HG03139 (cell line): ENCODE measurements at regions not wholly inside any gene's neighbourhood (a gene's known extent, or its start where the extent isn't known, plus 50 kb on each side); places are given as distances from the start of the nearest gene placed in this dataset.
A peak's percentile ranks its signal among the peaks of the same experiment; 100 is the strongest.

Experiments
- ATAC-seq: cut with Tn5 transposase; IDR thresholded peaks from one replicate; pipeline ENCODE4 v1.9.1; 2021; ENCODE audit not compliant: unreplicated experiment

DNA sequence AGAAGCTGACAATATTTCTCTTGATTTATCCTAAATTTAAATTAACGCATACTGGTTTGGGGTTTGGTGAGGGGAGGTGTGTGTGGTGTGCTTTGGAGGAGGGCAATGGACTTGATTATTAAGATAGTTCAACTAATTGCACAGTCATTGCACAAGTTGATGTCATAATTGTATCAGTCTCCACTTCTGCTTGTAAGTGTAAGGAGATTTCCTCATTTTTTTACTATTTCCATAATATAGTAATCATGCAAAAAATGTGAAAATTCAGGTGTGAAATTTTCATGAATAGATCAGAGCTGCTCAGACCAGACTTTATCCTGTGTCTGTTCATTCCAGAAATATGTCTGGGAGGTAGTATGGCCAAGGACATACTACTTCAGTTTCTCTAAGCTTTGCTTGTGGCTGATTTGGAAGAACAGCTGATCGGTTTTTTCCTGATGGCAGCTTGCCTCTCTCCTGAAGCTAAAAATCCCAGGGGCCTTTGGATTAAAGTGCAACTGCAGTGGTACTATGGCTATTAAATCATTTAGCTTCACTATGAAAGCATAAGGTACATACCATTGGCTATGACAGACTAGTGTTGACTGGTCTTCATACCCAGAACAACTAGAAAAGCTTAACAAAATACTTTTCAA lies 201.8 kb upstream of the MIR17HG start:
- no peak for ATAC-seq

GRCh38 chr13:91146601-91147000 lies 200.9 kb upstream of the MIR17HG start:
- ATAC-seq: no peak

GRCh38 chr13:91148098-91148497 lies 199.4 kb upstream of the MIR17HG start:
- no peak for ATAC-seq

- ATAC-seq: no peak
These were observed 195.6 kb upstream of the MIR17HG start for GRCh38 chr13:91151921-91152320.

DNA sequence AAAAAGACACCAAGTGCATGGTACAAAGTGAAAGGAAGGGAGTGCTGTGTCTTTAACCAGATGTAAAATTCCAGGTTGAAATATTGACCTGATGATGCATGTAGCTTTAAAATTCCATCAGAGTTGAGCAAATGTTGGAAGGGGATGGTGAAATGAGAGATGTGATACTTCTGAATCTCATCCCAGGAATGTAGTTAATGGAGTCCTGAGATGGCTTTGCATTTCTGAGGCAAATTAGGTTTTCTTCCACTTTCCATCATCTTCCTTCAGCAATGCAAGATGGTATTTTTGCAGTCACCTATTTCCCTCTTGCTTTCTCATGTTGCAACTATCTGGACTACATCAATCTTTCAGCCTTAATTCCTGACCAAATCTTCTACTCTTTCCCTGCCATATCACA lies 194.1 kb upstream of the MIR17HG start:
- ATAC-seq: no peak

DNA sequence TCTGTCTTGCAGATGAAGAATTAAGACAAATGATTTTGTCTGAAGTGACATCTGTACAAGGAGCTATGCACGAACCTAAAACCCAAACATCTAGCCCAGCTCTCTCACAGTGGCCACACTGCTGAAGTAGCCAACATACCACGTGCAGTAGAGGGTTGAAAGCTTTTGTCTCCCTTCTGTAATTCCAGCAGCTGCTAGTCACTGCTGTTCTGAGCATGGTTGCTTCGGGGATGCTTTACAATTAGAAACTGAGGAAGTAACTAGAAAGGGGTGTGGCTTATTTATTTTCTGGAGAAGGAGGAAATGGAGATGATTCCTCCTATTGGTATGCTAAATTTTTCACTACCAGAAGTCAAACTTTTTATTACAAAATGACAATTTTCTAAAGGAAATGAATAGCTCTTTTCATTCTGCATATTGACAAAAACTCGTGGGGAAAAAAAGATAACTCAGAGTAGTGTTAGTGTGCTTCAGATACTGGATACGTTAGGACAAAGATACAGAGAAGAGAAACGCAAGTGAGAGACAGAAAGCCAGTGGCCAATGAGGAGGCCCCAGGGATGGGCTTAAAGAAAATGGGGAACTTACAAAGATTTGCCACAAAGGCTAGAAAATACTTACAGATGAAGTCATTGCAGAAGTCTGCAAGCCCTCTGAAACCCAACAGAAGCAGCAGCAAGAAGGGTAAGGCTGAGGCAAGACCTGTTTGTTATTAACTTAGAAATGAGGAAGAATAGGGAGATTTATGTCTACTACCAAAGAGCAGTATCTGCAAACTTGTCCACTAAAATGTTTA lies 192.7 kb upstream of the MIR17HG start:
- peak; percentile 85 for ATAC-seq

DNA sequence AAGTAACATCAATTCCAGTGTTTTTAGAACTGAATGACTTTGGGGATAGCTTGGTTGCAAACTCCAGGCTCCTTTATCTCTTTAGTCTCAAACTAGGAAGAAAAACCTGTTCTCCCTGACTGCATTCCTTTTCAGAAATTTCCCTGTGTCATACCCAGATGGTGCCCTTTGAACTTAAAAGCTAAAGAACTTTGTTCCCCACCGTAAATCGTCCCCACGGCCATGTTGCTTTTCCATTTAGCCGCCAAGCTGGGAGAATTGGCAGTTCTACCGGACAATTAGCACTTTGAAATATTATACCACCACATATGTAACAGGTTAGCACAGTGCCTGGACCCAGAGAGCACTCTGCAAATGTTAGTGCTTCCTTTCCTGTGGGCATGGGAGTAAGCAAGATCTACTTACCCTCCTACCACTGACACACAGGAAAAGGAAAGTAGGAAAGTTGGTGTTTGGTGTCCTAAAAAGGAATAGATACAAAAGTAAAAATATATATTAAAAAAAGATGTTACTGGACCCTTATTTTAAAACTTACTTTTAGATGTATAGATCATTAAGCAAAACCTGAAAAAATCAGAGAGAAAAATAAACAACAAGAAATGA lies 191.9 kb upstream of the MIR17HG start:
- no peak for ATAC-seq

DNA sequence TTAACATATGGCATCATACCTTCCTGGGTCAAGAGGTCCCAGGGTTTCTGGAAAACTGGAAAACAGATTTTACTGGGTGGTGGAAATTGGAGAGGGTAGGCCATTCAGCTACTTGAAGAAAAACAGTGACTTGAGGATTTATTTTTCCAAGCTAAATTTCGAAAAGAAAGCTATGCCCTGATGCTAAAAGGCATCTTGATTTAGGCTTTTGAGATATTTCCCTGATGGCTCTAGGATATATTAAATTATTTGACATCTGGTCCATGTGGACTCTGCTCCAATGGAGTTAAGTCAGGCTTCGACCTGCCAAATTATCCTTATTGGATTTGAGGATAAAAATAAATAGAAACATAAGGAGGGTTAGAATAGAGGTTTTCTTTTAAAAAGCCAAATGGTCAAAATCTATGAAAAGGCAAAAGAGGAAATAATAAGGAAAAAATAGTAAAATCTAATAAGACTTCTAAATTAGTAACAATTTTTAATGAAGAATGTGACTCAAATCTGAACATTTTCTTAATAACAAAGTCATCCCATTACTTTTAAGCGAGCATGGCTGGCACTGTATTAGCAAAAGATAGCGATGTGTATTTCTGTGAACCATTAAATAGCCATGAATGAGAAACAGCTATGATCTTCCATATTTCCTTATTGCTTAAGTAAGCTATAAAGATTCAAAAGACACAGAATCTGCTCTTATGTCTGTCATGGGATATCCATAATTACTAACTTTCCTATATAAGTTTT lies 190.0 kb upstream of the MIR17HG start:
- ATAC-seq: no peak

DNA sequence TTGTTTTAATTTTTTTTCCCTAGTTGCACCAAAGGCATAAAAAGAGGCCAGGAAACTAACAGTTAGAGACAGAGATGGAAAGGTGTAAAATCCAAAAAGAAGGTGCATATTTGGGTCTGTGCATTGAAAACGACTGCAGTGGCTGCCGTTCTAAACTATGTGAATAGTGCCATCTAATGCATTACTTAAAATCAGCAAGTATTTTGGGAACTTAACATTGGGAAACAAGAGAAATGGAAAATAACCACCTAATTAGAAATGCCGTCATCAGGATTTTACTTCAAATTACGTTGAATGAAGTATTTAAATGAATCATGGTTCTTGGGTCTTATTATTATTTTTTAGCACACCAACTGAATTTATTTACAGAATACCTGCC lies 189.5 kb upstream of the MIR17HG start:
- no peak for ATAC-seq

GRCh38 chr13:91162180-91162579 lies 185.3 kb upstream of the MIR17HG start:
- no peak for ATAC-seq

- ATAC-seq: no peak
These were observed 184.9 kb upstream of the MIR17HG start for GRCh38 chr13:91162589-91162988.

- ATAC-seq: no peak
These were observed 181.7 kb upstream of the MIR17HG start for GRCh38 chr13:91165758-91166157.

GRCh38 chr13:91166714-91167511 lies 180.6 kb upstream of the MIR17HG start:
- ATAC-seq: no peak

DNA sequence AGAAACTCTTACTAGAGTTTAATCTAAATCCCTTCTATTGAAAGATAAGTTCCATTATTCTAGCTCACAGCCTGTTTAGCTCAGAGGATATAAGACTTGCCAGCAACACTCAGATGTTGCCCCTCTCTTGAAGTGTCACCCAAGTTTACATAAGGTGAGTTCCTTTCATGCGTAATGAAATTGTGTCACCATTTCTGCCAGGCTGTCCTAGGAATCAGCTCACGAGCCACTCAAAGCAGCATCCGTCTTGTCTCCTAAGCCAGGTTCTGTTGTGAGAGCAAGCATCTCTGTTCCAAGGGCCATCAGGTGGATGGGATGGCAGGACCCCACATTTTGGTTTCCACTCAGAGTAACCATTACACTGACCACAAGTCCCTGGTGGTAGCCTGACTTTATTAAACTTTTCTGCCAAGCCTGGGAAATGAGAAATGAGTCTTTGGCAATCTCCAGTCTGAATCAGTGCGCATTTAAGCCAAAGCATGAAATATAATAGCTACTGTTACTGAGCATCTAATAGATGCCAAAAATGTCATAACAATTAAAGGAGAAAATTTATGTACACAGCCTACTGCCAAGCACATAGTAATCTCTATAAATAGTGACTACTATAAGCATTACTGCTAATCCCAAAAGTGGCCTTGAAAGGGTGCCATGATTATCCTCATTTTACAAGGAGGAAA lies 179.6 kb upstream of the MIR17HG start:
- no peak for ATAC-seq

DNA sequence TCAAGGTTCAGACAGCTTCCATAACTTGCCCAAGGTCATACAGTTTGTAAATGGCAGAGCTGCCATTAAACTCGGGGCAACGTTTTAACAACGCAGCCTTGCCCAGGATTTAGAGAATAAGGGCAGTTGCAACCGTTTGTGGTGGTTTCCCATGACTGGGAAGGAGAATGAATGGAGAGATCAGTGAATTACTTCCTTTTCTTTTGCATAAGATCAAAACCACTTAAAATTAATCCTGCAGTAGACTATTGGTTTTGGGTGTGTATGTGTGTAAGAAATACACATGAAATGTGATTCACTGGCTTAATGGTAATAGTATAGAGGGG lies 179.1 kb upstream of the MIR17HG start:
- ATAC-seq: no peak

DNA sequence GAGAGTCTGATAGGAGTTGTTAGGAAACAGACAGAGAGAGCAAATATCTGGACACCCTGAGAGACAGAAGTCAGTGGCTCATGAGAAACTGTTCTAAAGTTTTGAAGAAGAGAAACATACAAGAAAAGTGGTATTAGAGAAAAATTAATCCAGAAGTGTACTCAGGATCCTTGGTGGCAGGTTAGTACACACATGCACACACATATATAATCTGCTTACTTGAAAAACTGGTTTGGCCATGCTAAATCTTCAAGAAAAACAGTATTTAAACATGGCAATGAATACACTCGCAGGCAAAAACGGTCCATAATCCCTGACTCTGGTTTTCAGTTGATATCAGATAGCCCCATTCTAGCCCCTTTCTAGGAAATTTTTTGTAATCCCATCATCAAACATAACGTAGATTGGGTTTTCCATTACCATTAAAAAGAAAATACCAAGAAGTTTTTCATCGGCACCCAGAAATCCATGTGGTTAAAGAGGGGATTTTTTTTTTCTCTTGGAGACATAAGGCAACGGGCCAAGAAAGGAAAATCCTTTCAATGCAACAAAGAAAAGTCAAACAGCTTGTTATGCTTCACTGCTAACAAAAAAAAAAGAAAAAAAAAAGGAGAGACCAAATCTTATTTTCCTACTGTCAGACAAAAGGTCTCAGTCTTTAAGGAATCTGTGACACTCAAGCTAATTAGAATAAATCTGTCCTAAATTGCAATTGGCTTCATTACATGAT lies 178.0 kb upstream of the MIR17HG start:
- ATAC-seq: no peak

DNA sequence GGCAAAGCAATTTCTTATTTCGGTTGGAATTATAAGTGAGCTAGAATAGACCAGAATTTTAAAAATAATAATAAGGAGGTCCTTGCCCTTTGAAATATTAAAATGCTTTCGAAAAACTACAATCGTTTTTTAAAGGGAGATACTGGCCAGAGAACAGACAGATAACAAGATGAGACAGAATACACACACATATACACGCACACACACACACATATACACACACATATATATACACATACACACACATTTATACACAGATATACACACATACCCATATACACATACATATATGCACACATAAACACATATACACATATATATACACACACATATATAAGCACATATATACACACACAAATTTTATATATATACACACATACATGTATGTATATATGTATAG lies 175.3 kb upstream of the MIR17HG start:
- ATAC-seq: no peak

DNA sequence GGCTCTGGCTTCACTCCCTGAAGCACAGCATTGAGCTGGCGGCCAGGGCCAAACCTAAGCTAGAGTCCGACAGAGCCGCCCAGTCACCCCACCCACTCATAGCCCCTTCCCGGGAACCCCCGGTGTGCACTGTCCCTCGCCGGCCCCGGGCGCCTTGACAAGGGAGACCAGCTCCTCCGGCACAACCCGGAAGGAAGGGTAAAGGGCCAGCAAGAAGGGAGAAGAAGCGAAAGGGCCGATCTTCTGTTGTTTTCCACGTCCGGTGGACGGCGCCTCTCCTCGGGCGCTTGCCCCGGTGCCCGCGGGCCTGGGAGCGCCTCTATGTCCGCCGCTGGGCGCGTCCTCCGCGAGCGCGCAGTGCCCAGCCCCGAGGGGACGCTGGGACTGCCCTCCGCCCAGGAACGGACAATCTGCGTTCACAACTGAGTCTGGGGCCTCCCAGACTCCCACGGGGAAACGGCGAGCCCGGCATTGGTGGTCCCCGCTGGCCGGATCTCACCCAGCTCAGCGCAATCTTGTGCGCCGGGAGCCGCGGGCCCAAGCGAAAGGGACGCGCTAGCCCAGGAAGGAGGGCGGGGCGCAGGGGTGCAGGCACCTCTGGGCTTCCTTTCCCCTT lies 172.5 kb upstream of the MIR17HG start:
- no peak for ATAC-seq

DNA sequence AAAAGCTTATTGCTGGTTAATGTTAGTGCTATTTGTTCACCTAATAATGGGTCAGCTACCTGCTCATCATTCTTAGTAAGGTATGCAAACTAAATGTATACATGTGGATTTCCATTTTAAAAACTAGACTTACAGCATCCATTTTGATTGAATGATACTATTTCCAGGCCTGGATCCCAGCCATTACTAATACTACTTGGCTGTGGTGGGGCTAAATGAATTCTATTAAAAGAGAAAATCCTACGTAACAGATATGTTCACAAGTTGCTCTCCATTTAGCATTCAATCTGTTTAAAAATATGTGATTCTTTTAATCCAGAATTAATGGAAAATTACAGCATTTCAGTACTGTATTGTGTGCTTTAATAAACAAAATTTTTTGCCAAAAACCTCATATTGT lies 169.4 kb upstream of the MIR17HG start:
- ATAC-seq: no peak
